CD14-positive monocyte (primary cell): ENCODE measurements at regions not wholly inside any gene's neighbourhood (a gene's known extent, or its start where the extent isn't known, plus 50 kb on each side); places are given as distances from the start of the nearest gene placed in this dataset.

Source experiments
- DNase-seq, 3 donors: peaks; one replicate each; pipeline ENCODE4 v3.0.0-alpha.2; 2011 to 2022
- H2AFZ ChIP-seq: 2 replicates; pipeline ENCODE4 v1.6.0; 2012; ENCODE audit warnings: mild to moderate bottlenecking, low read depth, low read length, inconsistent platforms; ENCODE audit not compliant: insufficient read depth, poor library complexity, severe bottlenecking
- H3K27ac ChIP-seq, 2 donors: 1 replicate in 1 of 2; 2 replicates in 1 of 2; pipeline ENCODE4 v1.5.1; 2012 to 2013; ENCODE audit warnings: low read length in 2 of 2, control low read depth in 1 of 2, inconsistent platforms in 1 of 2, low read depth in 1 of 2, mild to moderate bottlenecking in 1 of 2
- H3K27me3 ChIP-seq, 2 donors: one replicate each; pipeline versions ENCODE4 v1.6.0 to v1.6.1; 2011 to 2013; ENCODE audit warnings: low read length in 2 of 2; ENCODE audit not compliant: control insufficient read depth in 2 of 2, insufficient read depth in 2 of 2
- H3K36me3 ChIP-seq, 2 donors: replicated peaks in 1 of 2; 1 replicate in 1 of 2; 2 replicates in 1 of 2; pipeline versions ENCODE4 v1.5.1 to v1.6.1; 2012 to 2013; ENCODE audit warnings: low read length in 2 of 2, control low read depth in 1 of 2, inconsistent platforms in 1 of 2, mild to moderate bottlenecking in 1 of 2; ENCODE audit not compliant: insufficient read depth in 2 of 2, control insufficient read depth in 1 of 2
- H3K4me1 ChIP-seq, 2 donors: 1 replicate in 1 of 2; 2 replicates in 1 of 2; pipeline versions ENCODE4 v1.5.1 to v1.6.1; 2012 to 2013; ENCODE audit warnings: low read length in 2 of 2, control low read depth in 1 of 2, inconsistent platforms in 1 of 2, mild to moderate bottlenecking in 1 of 2, moderate library complexity in 1 of 2; ENCODE audit not compliant: insufficient read depth in 2 of 2, control insufficient read depth in 1 of 2
- H3K4me2 ChIP-seq: replicated peaks from 2 replicates; pipeline ENCODE3; 2012; ENCODE audit warnings: low read length, moderate library complexity, mild to moderate bottlenecking; ENCODE audit not compliant: poor library complexity, severe bottlenecking; ENCODE audit errors: extremely low read depth
- H3K4me3 ChIP-seq, 3 experiments: fragments of 200-600 bp in 1 of 3; sonication (generic) in 1 of 3; replicated peaks in 1 of 3; 1 replicate in 2 of 3; 2 replicates in 1 of 3; pipeline ENCODE4 v1.5.1; 2011 to 2013; ENCODE audit warnings: low read length in 3 of 3, mild to moderate bottlenecking in 3 of 3, control low read depth in 2 of 3, low read depth in 2 of 3, inconsistent platforms in 1 of 3, moderate library complexity in 1 of 3
- H3K79me2 ChIP-seq: 2 replicates; pipeline ENCODE4 v1.6.0; 2012; ENCODE audit warnings: mild to moderate bottlenecking, control low read depth, inconsistent platforms, low read length, moderate library complexity; ENCODE audit not compliant: insufficient read depth
- H3K9ac ChIP-seq: 2 replicates; pipeline ENCODE4 v1.6.0; 2017; ENCODE audit warnings: low read length, mild to moderate bottlenecking; ENCODE audit not compliant: insufficient read depth, poor library complexity, severe bottlenecking
- H3K9me3 ChIP-seq, 2 donors: replicated peaks in 1 of 2; 1 replicate in 1 of 2; 2 replicates in 1 of 2; pipeline versions ENCODE4 v1.5.1 to v1.6.1; 2012 to 2013; ENCODE audit warnings: low read length in 2 of 2, control low read depth in 1 of 2; ENCODE audit not compliant: control insufficient read depth in 1 of 2, insufficient read depth in 1 of 2
- H4K20me1 ChIP-seq: 2 replicates; pipeline ENCODE4 v1.6.0; 2012; ENCODE audit warnings: mild to moderate bottlenecking, low read length, control low read depth, moderate library complexity; ENCODE audit not compliant: insufficient read depth
- H3K27ac Mint-ChIP-seq, 7 donors: one replicate each; pipeline ENCODE4 v1.8.0; 2020; ENCODE audit warnings: mild to moderate bottlenecking in 7 of 7, mixed read lengths in 7 of 7, moderate library complexity in 6 of 7, inconsistent platforms in 2 of 7
- H3K27me3 Mint-ChIP-seq, 3 donors: one replicate each; pipeline ENCODE4 v1.8.0; 2021 to 2022; ENCODE audit warnings: low read depth in 3 of 3, mild to moderate bottlenecking in 3 of 3, mixed read lengths in 3 of 3, moderate library complexity in 3 of 3, inconsistent platforms in 1 of 3
- H3K36me3 Mint-ChIP-seq, 2 donors: one replicate each; pipeline ENCODE4 v1.8.0; 2020; ENCODE audit warnings: mixed read lengths in 2 of 2, inconsistent platforms in 1 of 2, mild to moderate bottlenecking in 1 of 2
- H3K4me1 Mint-ChIP-seq: one replicate; pipeline ENCODE4 v1.8.0; 2020; ENCODE audit warnings: mild to moderate bottlenecking, mixed read lengths
- H3K4me3 Mint-ChIP-seq, 2 donors: one replicate each; pipeline ENCODE4 v1.8.0; 2020; ENCODE audit warnings: mild to moderate bottlenecking in 2 of 2, mixed read lengths in 2 of 2, moderate library complexity in 1 of 2
- H3K9me3 Mint-ChIP-seq, 7 donors: one replicate each; pipeline ENCODE4 v1.8.0; 2020 to 2022; ENCODE audit warnings: mixed read lengths in 7 of 7, mild to moderate bottlenecking in 6 of 7, moderate library complexity in 6 of 7, inconsistent platforms in 2 of 7
- WGBS: methylation state at CpG from one replicate; pipeline ENCODE4 v1.1.5; 2013; ENCODE audit warnings: missing lambda C conversion rate; ENCODE audit not compliant: insufficient coverage; 5-methylcytosine and 5-hydroxymethylcytosine counted together
- intact Hi-C, 2 donors: fragments of 100-400 bp; cut with micrococcal nuclease; formaldehyde crosslinking; loops; one replicate each; pipeline versions ENCODE4 v1.15.0 to v1.15.1; 2023
- TF ChIP-seq, protein P1 (sequence below): fragments of 200-600 bp; IDR thresholded peaks from one replicate; pipeline ENCODE4 v1.8.0; 2022; ENCODE audit warnings: antibody characterized with exemption, mild to moderate bottlenecking

DNA sequence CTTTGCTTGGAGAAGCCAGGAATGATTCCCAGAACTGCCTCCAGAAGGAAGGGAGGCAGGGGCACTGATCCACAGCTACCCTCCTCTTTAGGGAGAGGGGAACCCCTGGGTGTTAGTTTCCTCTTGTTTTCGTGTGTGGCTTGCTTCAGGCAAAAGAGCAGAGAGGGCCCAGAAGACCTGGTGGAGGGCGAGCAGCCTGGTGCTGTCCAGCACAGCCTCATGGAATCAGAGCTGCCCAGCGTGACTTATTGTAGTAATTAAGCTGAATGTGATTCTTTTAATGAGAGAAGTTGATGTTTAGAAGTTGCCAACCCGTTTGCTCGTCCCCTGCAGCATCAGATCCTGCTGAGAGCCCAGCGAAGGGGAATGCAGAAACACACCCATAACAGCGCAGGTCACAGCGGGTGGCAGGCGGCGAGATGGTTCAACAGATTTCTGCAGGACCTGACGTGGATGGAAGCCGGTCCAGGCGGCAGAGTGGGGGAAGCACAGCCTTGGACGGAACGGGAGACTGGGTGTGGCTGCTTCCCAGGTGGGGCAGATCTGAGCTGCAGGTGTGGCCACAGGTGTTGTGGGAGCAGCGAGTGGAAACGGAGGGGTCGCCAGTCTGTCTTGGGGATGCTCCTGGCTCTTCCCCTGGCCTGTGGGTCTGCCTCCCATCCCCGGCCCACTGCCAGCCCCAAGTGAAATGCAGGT is 53.7 kb upstream of the SHH start:
- Histone ChIP-seq H4K20me1 (no peaks in the 10 kb centered on the region), H3K4me2 (no peak overlapping the region), H3K9ac (no peak overlapping the region), H3K79me2 (no peaks in the 10 kb centered on the region), H3K27ac (no peak overlapping the region), H3K4me1 (no peaks in the 10 kb centered on the region), H3K27me3 (no peaks in the 10 kb centered on the region), H3K9me3 (no peaks in the 10 kb centered on the region), H2AFZ (no peak overlapping the region), H3K36me3 (no peaks in the 10 kb centered on the region), H3K4me3 (no peak overlapping the region)
- no peaks in the 10 kb centered on the region for H3K36me3 Mint-ChIP-seq
- intact Hi-C loops, result no loop called here
- H3K4me1 Mint-ChIP-seq, result no peaks in the 10 kb centered on the region
- WGBS, result 67% methylated on average over 19 of the region's 19 CpGs
- H3K27me3 Mint-ChIP-seq, result peaks cover 2 to 14% (median 5%) of the 10 kb centered on the region in 3 donors
- TF ChIP-seq, protein P1, sequence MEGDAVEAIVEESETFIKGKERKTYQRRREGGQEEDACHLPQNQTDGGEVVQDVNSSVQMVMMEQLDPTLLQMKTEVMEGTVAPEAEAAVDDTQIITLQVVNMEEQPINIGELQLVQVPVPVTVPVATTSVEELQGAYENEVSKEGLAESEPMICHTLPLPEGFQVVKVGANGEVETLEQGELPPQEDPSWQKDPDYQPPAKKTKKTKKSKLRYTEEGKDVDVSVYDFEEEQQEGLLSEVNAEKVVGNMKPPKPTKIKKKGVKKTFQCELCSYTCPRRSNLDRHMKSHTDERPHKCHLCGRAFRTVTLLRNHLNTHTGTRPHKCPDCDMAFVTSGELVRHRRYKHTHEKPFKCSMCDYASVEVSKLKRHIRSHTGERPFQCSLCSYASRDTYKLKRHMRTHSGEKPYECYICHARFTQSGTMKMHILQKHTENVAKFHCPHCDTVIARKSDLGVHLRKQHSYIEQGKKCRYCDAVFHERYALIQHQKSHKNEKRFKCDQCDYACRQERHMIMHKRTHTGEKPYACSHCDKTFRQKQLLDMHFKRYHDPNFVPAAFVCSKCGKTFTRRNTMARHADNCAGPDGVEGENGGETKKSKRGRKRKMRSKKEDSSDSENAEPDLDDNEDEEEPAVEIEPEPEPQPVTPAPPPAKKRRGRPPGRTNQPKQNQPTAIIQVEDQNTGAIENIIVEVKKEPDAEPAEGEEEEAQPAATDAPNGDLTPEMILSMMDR, result no peak
- no peak overlapping the region for H3K4me3 Mint-ChIP-seq
- peak overlapping the region in 1 of 7 donors; percentile 34 for H3K27ac Mint-ChIP-seq
- H3K9me3 Mint-ChIP-seq, result peaks cover 0 to 4% (median 2%) of the 10 kb centered on the region in 7 donors
- DNase-seq, result no peak

DNA sequence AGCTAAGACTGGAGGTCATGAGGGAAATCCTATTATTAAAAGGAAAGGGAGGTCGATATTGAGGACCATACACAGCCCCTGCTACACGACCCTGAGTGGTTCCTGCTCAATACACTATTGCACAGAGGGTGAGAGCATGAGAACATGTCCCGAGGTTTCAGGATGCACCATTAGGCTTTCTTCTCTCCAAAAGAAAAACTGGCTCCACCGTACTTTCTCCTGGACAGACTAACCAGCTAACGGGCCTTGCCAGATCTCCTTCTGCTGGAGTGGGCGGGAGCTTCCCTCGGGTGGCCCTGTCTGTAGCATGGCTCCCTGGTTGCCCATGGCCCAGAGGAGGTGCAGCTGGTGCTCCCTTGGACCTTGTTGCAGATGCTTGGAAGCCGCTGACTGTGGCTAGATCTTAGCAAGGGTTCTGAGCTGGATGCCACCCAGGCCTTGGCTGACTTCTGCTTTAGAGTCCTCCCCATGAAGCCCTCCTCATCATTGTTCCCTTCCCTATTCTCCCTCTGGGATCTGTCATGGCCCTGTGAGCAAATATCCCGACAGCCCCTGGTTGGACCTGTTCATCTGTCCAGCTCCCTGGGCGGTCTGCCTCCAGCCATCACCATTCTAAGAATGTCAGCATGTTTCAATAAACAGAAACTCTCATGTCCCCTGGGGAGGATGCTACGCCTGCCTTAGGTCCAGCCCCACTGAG is 52.9 kb upstream of the SHH start:
- Histone ChIP-seq H3K27me3 (no peaks in the 10 kb centered on the region), H2AFZ (no peak overlapping the region), H3K4me1 (no peaks in the 10 kb centered on the region), H3K79me2 (no peaks in the 10 kb centered on the region), H3K4me3 (no peak overlapping the region), H3K36me3 (no peaks in the 10 kb centered on the region), H3K4me2 (no peak overlapping the region), H3K27ac (no peak overlapping the region), H3K9me3 (no peaks in the 10 kb centered on the region), H3K9ac (no peak overlapping the region), H4K20me1 (no peaks in the 10 kb centered on the region)
- intact Hi-C loops, result no loop called here
- H3K27me3 Mint-ChIP-seq, result peaks cover 2 to 12% (median 5%) of the 10 kb centered on the region in 3 donors
- TF ChIP-seq, protein P1, result no peak
- H3K4me1 Mint-ChIP-seq, result no peaks in the 10 kb centered on the region
- no peak overlapping the region for H3K27ac Mint-ChIP-seq
- no peak for DNase-seq
- H3K9me3 Mint-ChIP-seq, result peaks cover 0 to 2% (median 1%) of the 10 kb centered on the region in 7 donors
- H3K36me3 Mint-ChIP-seq, result no peaks in the 10 kb centered on the region
- 87% methylated on average over 9 of the region's 11 CpGs for WGBS
- H3K4me3 Mint-ChIP-seq, result no peak overlapping the region
